ENCODE measurements at regions not wholly inside any gene's neighbourhood (a gene's known extent, or its start where the extent isn't known, plus 50 kb on each side); places are given as distances from the start of the nearest gene placed in this dataset.

- Mint-ChIP-seq H3K4me1 (ENCODE audit: low read depth) (no peaks in the 10 kb centered on the region), H3K9me3 (no peaks in the 10 kb centered on the region), H3K36me3 (ENCODE audit: low read depth) (no peaks in the 10 kb centered on the region), H3K4me3 (ENCODE audit: low read depth) (no peak overlapping the region), H3K27ac (no peak overlapping the region), H3K27me3 (ENCODE audit: low read depth) (no peaks in the 10 kb centered on the region)
- no peak for DNase-seq (ENCODE audit: low spot score)
- intact Hi-C loops (cut with micrococcal nuclease) = no loop called here
Observed at GRCh38 chr9:86997156-86997555, 49.9 kb upstream of the GAS1 start.

- no peaks in the 10 kb centered on the region for H3K9me3 Mint-ChIP-seq
- H3K27ac Mint-ChIP-seq = no peak overlapping the region
- no peak for DNase-seq (ENCODE audit: low spot score)
- intact Hi-C loops (cut with micrococcal nuclease) = no loop called here
- no peaks in the 10 kb centered on the region for H3K27me3 Mint-ChIP-seq (ENCODE audit: low read depth)
- H3K4me1 Mint-ChIP-seq (ENCODE audit: low read depth) = no peaks in the 10 kb centered on the region
- H3K4me3 Mint-ChIP-seq (ENCODE audit: low read depth) = no peak overlapping the region
- H3K36me3 Mint-ChIP-seq (ENCODE audit: low read depth) = no peaks in the 10 kb centered on the region
Observed at GRCh38 chr9:86997951-86998350, 50.6 kb upstream of the GAS1 start.

GRCh38 chr9:87002517-87002916 lies 55.2 kb upstream of the GAS1 start:
- H3K4me1 Mint-ChIP-seq (ENCODE audit: low read depth) = no peaks in the 10 kb centered on the region
- H3K9me3 Mint-ChIP-seq = no peaks in the 10 kb centered on the region
- no peak overlapping the region for H3K27ac Mint-ChIP-seq
- no peak for DNase-seq (ENCODE audit: low spot score)
- intact Hi-C loops (cut with micrococcal nuclease) = no loop called here
- no peaks in the 10 kb centered on the region for H3K27me3 Mint-ChIP-seq (ENCODE audit: low read depth)
- H3K4me3 Mint-ChIP-seq (ENCODE audit: low read depth) = no peak overlapping the region
- no peaks in the 10 kb centered on the region for H3K36me3 Mint-ChIP-seq (ENCODE audit: low read depth)

GRCh38 chr9:87004016-87004415 lies 56.7 kb upstream of the GAS1 start:
- no peaks in the 10 kb centered on the region for H3K36me3 Mint-ChIP-seq (ENCODE audit: low read depth)
- intact Hi-C loops (cut with micrococcal nuclease) = no loop called here

GRCh38 chr9:87006956-87007355 lies 59.6 kb upstream of the GAS1 start:
- H3K4me1 Mint-ChIP-seq (ENCODE audit: low read depth) = no peaks in the 10 kb centered on the region
- no peak overlapping the region for H3K27ac Mint-ChIP-seq
- no peak overlapping the region for H3K4me3 Mint-ChIP-seq (ENCODE audit: low read depth)
- H3K27me3 Mint-ChIP-seq (ENCODE audit: low read depth) = no peaks in the 10 kb centered on the region
- H3K36me3 Mint-ChIP-seq (ENCODE audit: low read depth) = no peaks in the 10 kb centered on the region
- no peak for DNase-seq (ENCODE audit: low spot score)
- intact Hi-C loops (cut with micrococcal nuclease) = no loop called here
- no peaks in the 10 kb centered on the region for H3K9me3 Mint-ChIP-seq

More at GRCh38 chr9:87004016-87004415, 56.7 kb upstream of the GAS1 start:
- H3K4me3 Mint-ChIP-seq (ENCODE audit: low read depth) = no peak overlapping the region
- DNase-seq (ENCODE audit: low spot score) = no peak
- no peaks in the 10 kb centered on the region for H3K4me1 Mint-ChIP-seq (ENCODE audit: low read depth)
- H3K27me3 Mint-ChIP-seq (ENCODE audit: low read depth) = no peaks in the 10 kb centered on the region
- no peaks in the 10 kb centered on the region for H3K9me3 Mint-ChIP-seq
- H3K27ac Mint-ChIP-seq = no peak overlapping the region

GRCh38 chr9:87007711-87008366 lies 60.5 kb upstream of the GAS1 start:
- Mint-ChIP-seq H3K27ac (no peak overlapping the region), H3K27me3 (ENCODE audit: low read depth) (no peaks in the 10 kb centered on the region), H3K4me3 (ENCODE audit: low read depth) (no peak overlapping the region), H3K9me3 (no peaks in the 10 kb centered on the region), H3K36me3 (ENCODE audit: low read depth) (no peaks in the 10 kb centered on the region), H3K4me1 (ENCODE audit: low read depth) (no peaks in the 10 kb centered on the region)
- intact Hi-C loops (cut with micrococcal nuclease) = no loop called here
- DNase-seq (ENCODE audit: low spot score) = no peak

- Mint-ChIP-seq H3K27me3 (ENCODE audit: low read depth) (no peaks in the 10 kb centered on the region), H3K36me3 (ENCODE audit: low read depth) (no peaks in the 10 kb centered on the region), H3K4me1 (ENCODE audit: low read depth) (no peaks in the 10 kb centered on the region), H3K9me3 (no peaks in the 10 kb centered on the region), H3K27ac (no peak overlapping the region), H3K4me3 (ENCODE audit: low read depth) (no peak overlapping the region)
- no peak for DNase-seq (ENCODE audit: low spot score)
- intact Hi-C loops (cut with micrococcal nuclease) = no loop called here
Observed at GRCh38 chr9:87008667-87009066, 61.4 kb upstream of the GAS1 start.

GRCh38 chr9:87010626-87011025 lies 63.3 kb upstream of the GAS1 start:
- H3K4me3 Mint-ChIP-seq (ENCODE audit: low read depth) = no peak overlapping the region
- no peaks in the 10 kb centered on the region for H3K36me3 Mint-ChIP-seq (ENCODE audit: low read depth)
- no peaks in the 10 kb centered on the region for H3K9me3 Mint-ChIP-seq
- no peaks in the 10 kb centered on the region for H3K4me1 Mint-ChIP-seq (ENCODE audit: low read depth)
- H3K27me3 Mint-ChIP-seq (ENCODE audit: low read depth) = no peaks in the 10 kb centered on the region
- DNase-seq (ENCODE audit: low spot score) = no peak
- H3K27ac Mint-ChIP-seq = no peak overlapping the region
- intact Hi-C loops (cut with micrococcal nuclease) = no loop called here

GRCh38 chr9:87011551-87011950 lies 64.2 kb upstream of the GAS1 start:
- Mint-ChIP-seq H3K4me1 (ENCODE audit: low read depth) (no peaks in the 10 kb centered on the region), H3K36me3 (ENCODE audit: low read depth) (no peaks in the 10 kb centered on the region), H3K27me3 (ENCODE audit: low read depth) (no peaks in the 10 kb centered on the region), H3K4me3 (ENCODE audit: low read depth) (no peak overlapping the region), H3K9me3 (no peaks in the 10 kb centered on the region), H3K27ac (no peak overlapping the region)
- intact Hi-C loops (cut with micrococcal nuclease) = no loop called here
- DNase-seq (ENCODE audit: low spot score) = no peak

- Mint-ChIP-seq H3K9me3 (no peaks in the 10 kb centered on the region), H3K4me1 (ENCODE audit: low read depth) (no peaks in the 10 kb centered on the region), H3K4me3 (ENCODE audit: low read depth) (no peak overlapping the region), H3K36me3 (ENCODE audit: low read depth) (no peaks in the 10 kb centered on the region), H3K27me3 (ENCODE audit: low read depth) (no peaks in the 10 kb centered on the region), H3K27ac (no peak overlapping the region)
- DNase-seq (ENCODE audit: low spot score) = no peak
- intact Hi-C loops (cut with micrococcal nuclease) = no loop called here
Observed at GRCh38 chr9:87013490-87013889, 66.2 kb upstream of the GAS1 start.

- no peaks in the 10 kb centered on the region for H3K27me3 Mint-ChIP-seq (ENCODE audit: low read depth)
- intact Hi-C loops (cut with micrococcal nuclease) = no loop called here
- no peaks in the 10 kb centered on the region for H3K4me1 Mint-ChIP-seq (ENCODE audit: low read depth)
- H3K27ac Mint-ChIP-seq = no peak overlapping the region
- DNase-seq (ENCODE audit: low spot score) = no peak
- no peaks in the 10 kb centered on the region for H3K36me3 Mint-ChIP-seq (ENCODE audit: low read depth)
- no peaks in the 10 kb centered on the region for H3K9me3 Mint-ChIP-seq
- no peak overlapping the region for H3K4me3 Mint-ChIP-seq (ENCODE audit: low read depth)
Observed at GRCh38 chr9:87014436-87014835, 67.1 kb upstream of the GAS1 start.

- Mint-ChIP-seq H3K9me3 (no peaks in the 10 kb centered on the region), H3K36me3 (ENCODE audit: low read depth) (no peaks in the 10 kb centered on the region), H3K27me3 (ENCODE audit: low read depth) (no peaks in the 10 kb centered on the region), H3K27ac (no peak overlapping the region), H3K4me1 (ENCODE audit: low read depth) (no peaks in the 10 kb centered on the region), H3K4me3 (ENCODE audit: low read depth) (no peak overlapping the region)
- no peak for DNase-seq (ENCODE audit: low spot score)
- intact Hi-C loops (cut with micrococcal nuclease) = no loop called here
Observed at GRCh38 chr9:87016681-87017080, 69.4 kb upstream of the GAS1 start.

GRCh38 chr9:87020169-87020950 lies 73.1 kb upstream of the GAS1 start:
- Mint-ChIP-seq H3K27me3 (ENCODE audit: low read depth) (no peaks in the 10 kb centered on the region), H3K36me3 (ENCODE audit: low read depth) (no peaks in the 10 kb centered on the region), H3K4me3 (ENCODE audit: low read depth) (no peak overlapping the region), H3K9me3 (no peaks in the 10 kb centered on the region), H3K4me1 (ENCODE audit: low read depth) (no peaks in the 10 kb centered on the region), H3K27ac (no peak overlapping the region)
- intact Hi-C loops (cut with micrococcal nuclease) = no loop called here
- DNase-seq (ENCODE audit: low spot score) = no peak

Data from activated T-helper 2 cell treated with anti-CD3 and anti-CD28 coated beads, Interferon-gamma antibody, Interleukin-2, Interleukin-4, amounts not matched to agents 10 μg/mL and 5 μg/mL and 100 μg/mL, durations not matched to agents 14 hours and 24 hours and 36 hours (primary cell).